Parathyroid adenoma (tissue), 2 donors: ENCODE measurements at regions not wholly inside any gene's neighbourhood (a gene's known extent, or its start where the extent isn't known, plus 50 kb on each side); places are given as distances from the start of the nearest gene placed in this dataset.

Experiments
- H2AFZ ChIP-seq: fragments of 300-600 bp; sonication (generic); one replicate; pipeline ENCODE4 v1.7.0; 2017; ENCODE audit warnings: antibody characterized with exemption, mild to moderate bottlenecking
- H3K27ac ChIP-seq: fragments of 300-600 bp; sonication (generic); one replicate; pipeline ENCODE4 v1.7.0; 2017
- H3K27me3 ChIP-seq: fragments of 300-600 bp; sonication (generic); one replicate; pipeline ENCODE4 v1.7.0; 2017; ENCODE audit warnings: low read length; ENCODE audit not compliant: control insufficient read depth, insufficient read depth
- H3K36me3 ChIP-seq: fragments of 300-600 bp; sonication (generic); one replicate; pipeline ENCODE4 v1.7.0; 2017; ENCODE audit warnings: low read length; ENCODE audit not compliant: control insufficient read depth, insufficient read depth
- H3K4me1 ChIP-seq: fragments of 300-600 bp; sonication (generic); one replicate; pipeline ENCODE4 v1.7.0; 2017; ENCODE audit warnings: control low read depth
- H3K4me2 ChIP-seq: fragments of 300-600 bp; sonication (generic); one replicate; pipeline ENCODE4 v1.7.0; 2017; ENCODE audit warnings: low read length
- H3K4me3 ChIP-seq: fragments of 300-600 bp; sonication (generic); one replicate; pipeline ENCODE4 v1.7.0; 2017; ENCODE audit warnings: low read depth, low read length
- H3K79me2 ChIP-seq: fragments of 300-600 bp; sonication (generic); one replicate; pipeline ENCODE4 v1.7.0; 2017; ENCODE audit warnings: control low read depth
- H3K9ac ChIP-seq: fragments of 300-600 bp; sonication (generic); one replicate; pipeline ENCODE4 v1.7.0; 2017; ENCODE audit warnings: mild to moderate bottlenecking
- H3K9me3 ChIP-seq: fragments of 300-600 bp; sonication (generic); one replicate; pipeline ENCODE4 v1.7.0; 2017; ENCODE audit warnings: low read length; ENCODE audit not compliant: control insufficient read depth
- CTCF ChIP-seq: fragments of 300-600 bp; sonication (generic); IDR thresholded peaks from one replicate; pipeline ENCODE4 v1.7.0; 2017; ENCODE audit warnings: antibody characterized with exemption, mild to moderate bottlenecking
- donor health status: primary hyperparathyroidism.

GRCh38 chr12:126384026-126384564 lies 1318.9 kb downstream of the AACS start:
- no peaks in the 10 kb centered on the region for H3K9me3 ChIP-seq
- H2AFZ ChIP-seq: no peak overlapping the region
- H3K4me2 ChIP-seq: no peak overlapping the region
- no peaks in the 10 kb centered on the region for H3K27me3 ChIP-seq
- H3K27ac ChIP-seq: no peak overlapping the region
- no peak overlapping the region for H3K9ac ChIP-seq
- H3K4me3 ChIP-seq: no peak overlapping the region
- H3K4me1 ChIP-seq: no peaks in the 10 kb centered on the region
- no peaks in the 10 kb centered on the region for H3K79me2 ChIP-seq
- H3K36me3 ChIP-seq: no peaks in the 10 kb centered on the region
- TF ChIP-seq CTCF: no peak

GRCh38 chr12:126385785-126386184 lies 1320.5 kb downstream of the AACS start:
- no peak overlapping the region for H3K27ac ChIP-seq

GRCh38 chr12:126389220-126389841 lies 1324.1 kb downstream of the AACS start:
- H2AFZ ChIP-seq: no peak overlapping the region
- H3K9ac ChIP-seq: no peak overlapping the region
- H3K79me2 ChIP-seq: no peaks in the 10 kb centered on the region
- TF ChIP-seq CTCF: no peak
- no peaks in the 10 kb centered on the region for H3K27me3 ChIP-seq
- H3K36me3 ChIP-seq: no peaks in the 10 kb centered on the region
- H3K27ac ChIP-seq: no peak overlapping the region
- H3K9me3 ChIP-seq: no peaks in the 10 kb centered on the region
- no peaks in the 10 kb centered on the region for H3K4me1 ChIP-seq
- no peak overlapping the region for H3K4me3 ChIP-seq
- no peak overlapping the region for H3K4me2 ChIP-seq

More at GRCh38 chr12:126385785-126386184, 1320.5 kb downstream of the AACS start:
- no peak overlapping the region for H3K4me2 ChIP-seq
- H3K4me1 ChIP-seq: no peaks in the 10 kb centered on the region
- H2AFZ ChIP-seq: no peak overlapping the region
- H3K9ac ChIP-seq: no peak overlapping the region
- H3K4me3 ChIP-seq: no peak overlapping the region
- H3K36me3 ChIP-seq: no peaks in the 10 kb centered on the region
- H3K27me3 ChIP-seq: no peaks in the 10 kb centered on the region
- H3K79me2 ChIP-seq: no peaks in the 10 kb centered on the region
- no peak for TF ChIP-seq CTCF
- H3K9me3 ChIP-seq: no peaks in the 10 kb centered on the region

- Histone ChIP-seq H2AFZ (no peak overlapping the region), H3K27me3 (no peaks in the 10 kb centered on the region), H3K36me3 (no peaks in the 10 kb centered on the region)
Measured at GRCh38 chr12:126389961-126390360, 1324.7 kb downstream of the AACS start.

More at GRCh38 chr12:126389961-126390360, 1324.7 kb downstream of the AACS start:
- Histone ChIP-seq H3K9ac (no peak overlapping the region), H3K4me3 (no peak overlapping the region), H3K9me3 (no peaks in the 10 kb centered on the region), H3K4me2 (no peak overlapping the region), H3K27ac (no peak overlapping the region), H3K79me2 (no peaks in the 10 kb centered on the region), H3K4me1 (no peaks in the 10 kb centered on the region)
- no peak for TF ChIP-seq CTCF
